Keratinocyte (primary cell): ENCODE measurements at regions not wholly inside any gene's neighbourhood (a gene's known extent, or its start where the extent isn't known, plus 50 kb on each side); places are given as distances from the start of the nearest gene placed in this dataset.

Experiments
- DNase-seq: peaks from one replicate; pipeline ENCODE4 v3.0.0-alpha.2; 2011; ENCODE audit warnings: low read depth, missing footprints, low spot score
- FAIRE-seq: peaks from 2 replicates; lab custom pipeline; 2011; peaks lifted over from hg19 to GRCh38; lab: Jason Lieb, UNC
- H2AFZ ChIP-seq: 2 replicates; pipeline ENCODE4 v1.6.0; 2012; ENCODE audit warnings: low read length, control low read depth, inconsistent platforms; ENCODE audit not compliant: control insufficient read depth
- H3K27ac ChIP-seq: 2 replicates; pipeline ENCODE4 v1.5.1; 2011; ENCODE audit warnings: low read length; ENCODE audit not compliant: control insufficient read depth, insufficient read depth
- H3K27me3 ChIP-seq: 3 replicates; pipeline ENCODE4 v1.6.0; 2011; ENCODE audit warnings: low read length; ENCODE audit not compliant: control insufficient read depth, insufficient read depth; ENCODE audit errors: extremely low read depth
- H3K36me3 ChIP-seq, 2 experiments: 2 replicates in 1 of 2; 3 replicates in 1 of 2; pipeline ENCODE4 v1.5.1; 2011; ENCODE audit warnings: low read length in 2 of 2, mild to moderate bottlenecking in 1 of 2; ENCODE audit not compliant: control insufficient read depth in 2 of 2, insufficient read depth in 2 of 2; ENCODE audit errors: extremely low read depth in 1 of 2
- H3K4me1 ChIP-seq: 3 replicates; pipeline ENCODE4 v1.5.1; 2011; ENCODE audit warnings: low read length; ENCODE audit not compliant: control insufficient read depth, insufficient read depth; ENCODE audit errors: extremely low read depth
- H3K4me2 ChIP-seq: 3 replicates; pipeline ENCODE4 v1.6.0; 2011; ENCODE audit warnings: low read depth, low read length; ENCODE audit not compliant: control insufficient read depth, insufficient read depth; ENCODE audit errors: extremely low read depth
- H3K4me3 ChIP-seq, 3 experiments: fragments of 200-600 bp in 1 of 3; sonication (generic) in 1 of 3; 2 replicates in 2 of 3; 3 replicates in 1 of 3; pipeline ENCODE4 v1.5.1; 2011 to 2016; ENCODE audit warnings: low read length in 3 of 3, mild to moderate bottlenecking in 3 of 3, control low read depth in 2 of 3, inconsistent platforms in 1 of 3, low read depth in 1 of 3, mixed read lengths in 1 of 3, mixed run types in 1 of 3, moderate library complexity in 1 of 3; ENCODE audit not compliant: control insufficient read depth in 2 of 3, insufficient read depth in 2 of 3; ENCODE audit errors: extremely low read depth in 1 of 3
- H3K79me2 ChIP-seq: 2 replicates; pipeline ENCODE4 v1.6.0; 2012; ENCODE audit warnings: low read length; ENCODE audit not compliant: control insufficient read depth, insufficient read depth
- H3K9ac ChIP-seq: 3 replicates; pipeline ENCODE4 v1.6.0; 2011; ENCODE audit warnings: low read length; ENCODE audit not compliant: control insufficient read depth, insufficient read depth; ENCODE audit errors: extremely low read depth
- H3K9me1 ChIP-seq: 3 replicates; pipeline ENCODE4 v1.6.0; 2011; ENCODE audit warnings: low read length; ENCODE audit not compliant: control insufficient read depth, insufficient read depth; ENCODE audit errors: extremely low read depth
- H3K9me3 ChIP-seq: 2 replicates; pipeline ENCODE4 v1.5.1; 2012; ENCODE audit warnings: low read depth, low read length; ENCODE audit not compliant: control insufficient read depth
- H4K20me1 ChIP-seq: 3 replicates; pipeline ENCODE4 v1.6.0; 2011; ENCODE audit warnings: low read length; ENCODE audit not compliant: control insufficient read depth, insufficient read depth; ENCODE audit errors: extremely low read depth
- EZH2 ChIP-seq: IDR thresholded peaks from one replicate; pipeline ENCODE4 v1.6.1; 2012; ENCODE audit warnings: inconsistent platforms, mild to moderate bottlenecking, low read length, moderate library complexity
- dilution Hi-C: fragments of 300-500 bp; cut with MboI; formaldehyde crosslinking; loops from one replicate; pipeline ENCODE4 v1.7.0; 2020; ENCODE audit warnings: low sequenced_read_pairs; ENCODE audit not compliant: extremely low pct_ligation_motif_present
- TF ChIP-seq, protein P1 (sequence below), 3 experiments: IDR thresholded peaks in 1 of 3; conservative IDR thresholded peaks in 1 of 3; optimal IDR thresholded peaks in 1 of 3; 2 replicates in 2 of 3; 3 replicates in 1 of 3; pipeline versions ENCODE3 to v1.5.1; 2011; ENCODE audit warnings: low read length in 3 of 3, mild to moderate bottlenecking in 3 of 3, moderate library complexity in 2 of 3, control low read depth in 1 of 3, inconsistent platforms in 1 of 3; ENCODE audit not compliant: insufficient read depth in 2 of 3; ENCODE audit errors: extremely low read depth in 1 of 3

GRCh38 chr3:27617552-27617951, 104.6 kb downstream of the EOMES start:
- Histone ChIP-seq H3K27ac (no peak overlapping the region), H3K4me1 (no peaks in the 10 kb centered on the region), H3K4me2 (no peak overlapping the region), H4K20me1 (no peaks in the 10 kb centered on the region), H3K9me1 (no peaks in the 10 kb centered on the region), H3K9ac (no peak overlapping the region), H3K27me3 (no peaks in the 10 kb centered on the region), H3K4me3 (no peak overlapping the region), H3K79me2 (no peaks in the 10 kb centered on the region), H2AFZ (no peak overlapping the region), H3K9me3 (no peaks in the 10 kb centered on the region), H3K36me3 (no peaks in the 10 kb centered on the region)
- dilution Hi-C loops, result no loop called here
- no peak for TF ChIP-seq EZH2
- TF ChIP-seq, protein P1, sequence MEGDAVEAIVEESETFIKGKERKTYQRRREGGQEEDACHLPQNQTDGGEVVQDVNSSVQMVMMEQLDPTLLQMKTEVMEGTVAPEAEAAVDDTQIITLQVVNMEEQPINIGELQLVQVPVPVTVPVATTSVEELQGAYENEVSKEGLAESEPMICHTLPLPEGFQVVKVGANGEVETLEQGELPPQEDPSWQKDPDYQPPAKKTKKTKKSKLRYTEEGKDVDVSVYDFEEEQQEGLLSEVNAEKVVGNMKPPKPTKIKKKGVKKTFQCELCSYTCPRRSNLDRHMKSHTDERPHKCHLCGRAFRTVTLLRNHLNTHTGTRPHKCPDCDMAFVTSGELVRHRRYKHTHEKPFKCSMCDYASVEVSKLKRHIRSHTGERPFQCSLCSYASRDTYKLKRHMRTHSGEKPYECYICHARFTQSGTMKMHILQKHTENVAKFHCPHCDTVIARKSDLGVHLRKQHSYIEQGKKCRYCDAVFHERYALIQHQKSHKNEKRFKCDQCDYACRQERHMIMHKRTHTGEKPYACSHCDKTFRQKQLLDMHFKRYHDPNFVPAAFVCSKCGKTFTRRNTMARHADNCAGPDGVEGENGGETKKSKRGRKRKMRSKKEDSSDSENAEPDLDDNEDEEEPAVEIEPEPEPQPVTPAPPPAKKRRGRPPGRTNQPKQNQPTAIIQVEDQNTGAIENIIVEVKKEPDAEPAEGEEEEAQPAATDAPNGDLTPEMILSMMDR (optimal IDR thresholded peaks at IDR 0.05 in 1 of 3, IDR thresholded peaks at IDR 0.05 in 1 of 3, conservative IDR thresholded peaks at IDR 0.05 in 1 of 3; ENCODE audit: extremely low read depth in 1 of 3, insufficient read depth in 2 of 3, low read length in 3 of 3), result no peak
- FAIRE-seq (no peak), DNase-seq (no peak)

- no peak overlapping the region for H3K9ac ChIP-seq
- no peak for FAIRE-seq
- H3K9me1 ChIP-seq, result no peaks in the 10 kb centered on the region
- H3K4me2 ChIP-seq, result no peak overlapping the region
- H3K4me1 ChIP-seq, result no peaks in the 10 kb centered on the region
- no peaks in the 10 kb centered on the region for H3K9me3 ChIP-seq
- no peaks in the 10 kb centered on the region for H3K36me3 ChIP-seq
- no peak overlapping the region for H3K4me3 ChIP-seq
- no peak overlapping the region for H3K27ac ChIP-seq
- dilution Hi-C loops, result no loop called here
- H2AFZ ChIP-seq, result no peak overlapping the region
- H3K79me2 ChIP-seq, result no peaks in the 10 kb centered on the region
- no peak for TF ChIP-seq EZH2
- TF ChIP-seq, protein P1 (optimal IDR thresholded peaks at IDR 0.05 in 1 of 3, IDR thresholded peaks at IDR 0.05 in 1 of 3, conservative IDR thresholded peaks at IDR 0.05 in 1 of 3; ENCODE audit: extremely low read depth in 1 of 3, insufficient read depth in 2 of 3, low read length in 3 of 3), result no peak
- DNase-seq, result no peak
- no peaks in the 10 kb centered on the region for H3K27me3 ChIP-seq
- no peaks in the 10 kb centered on the region for H4K20me1 ChIP-seq
Measured at GRCh38 chr3:27616031-27616430, 106.1 kb downstream of the EOMES start.
